ENCODE measurements at regions not wholly inside any gene's neighbourhood (a gene's known extent, or its start where the extent isn't known, plus 50 kb on each side); places are given as distances from the start of the nearest gene placed in this dataset.

DNA sequence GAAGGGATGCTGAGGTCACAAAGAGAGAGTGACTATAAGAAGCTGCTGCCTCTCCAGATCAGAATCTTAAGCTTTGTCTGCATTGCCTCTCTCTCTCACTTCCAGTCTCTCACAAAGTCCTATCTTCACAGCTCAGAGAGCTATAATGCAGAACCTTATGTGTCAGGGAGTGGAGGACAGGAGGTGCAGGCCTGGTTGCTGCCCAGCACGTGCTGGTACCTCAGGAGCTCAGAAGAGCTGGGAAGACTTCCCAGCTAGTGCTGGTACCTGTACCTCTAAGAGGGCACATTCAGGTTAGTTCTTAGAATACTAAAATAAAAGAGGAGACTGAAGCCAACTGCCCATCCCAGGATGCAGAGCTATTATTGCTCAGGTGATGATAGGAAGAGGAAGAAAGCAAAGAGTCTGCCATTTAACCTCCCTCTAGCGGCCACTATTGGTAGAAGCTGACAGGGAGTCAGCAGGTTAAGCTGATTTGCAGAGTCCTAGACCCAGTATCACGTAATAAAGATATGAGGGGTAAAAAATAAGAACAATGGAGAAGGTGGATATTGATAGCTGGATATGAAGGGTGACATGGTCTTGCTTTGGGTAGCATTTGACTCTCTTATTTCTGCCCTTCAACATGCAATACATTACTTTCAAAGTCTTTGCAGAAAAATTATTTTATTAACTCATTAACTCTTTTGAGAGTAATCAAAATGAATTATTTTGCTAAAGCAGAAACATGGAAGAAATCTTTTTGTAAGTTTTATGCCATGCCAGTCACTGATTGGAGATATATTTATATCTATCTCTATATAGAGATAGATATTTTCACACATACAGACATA is 138.1 kb upstream of the HMCN1 start:
- DNase-seq: peak; percentile 66
- in situ Hi-C loops (cut with HindIII; ENCODE audit: low pct_ligation_motif_present, low pct_unique_long_range_greater_than_20kb, low sequenced_read_pairs): no loop called here

DNA sequence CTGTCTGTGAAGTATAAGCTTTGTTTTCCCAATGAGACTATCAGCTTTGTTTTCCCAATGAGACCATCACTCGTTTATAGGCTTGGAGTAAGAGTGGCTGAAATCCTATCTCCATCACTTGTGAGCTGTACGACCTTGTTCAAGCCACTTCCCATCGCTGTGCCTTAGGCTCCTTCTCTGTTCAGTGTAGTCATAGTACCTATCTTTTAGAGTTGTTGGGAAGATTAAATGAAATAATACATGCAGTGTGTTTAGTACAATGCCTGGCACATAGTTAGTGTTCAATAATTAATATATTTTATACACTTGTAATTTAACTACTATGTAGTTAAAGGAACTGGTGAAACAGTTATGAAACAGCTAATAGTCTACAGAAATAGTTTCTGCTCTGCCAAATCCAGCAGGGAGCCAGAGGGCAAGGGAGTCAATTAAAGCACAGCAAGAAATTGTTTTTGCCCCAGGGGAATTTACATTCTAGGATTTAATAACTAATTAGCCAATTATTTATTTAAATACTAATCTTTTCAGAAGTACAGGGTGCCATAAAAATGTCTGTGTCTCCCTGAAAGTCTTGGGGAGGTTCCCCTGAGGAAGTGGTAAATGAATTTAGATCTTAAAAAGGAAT is 139.3 kb upstream of the HMCN1 start:
- no peak for DNase-seq
- in situ Hi-C loops (cut with HindIII; ENCODE audit: low pct_ligation_motif_present, low pct_unique_long_range_greater_than_20kb, low sequenced_read_pairs): no loop called here

DNA sequence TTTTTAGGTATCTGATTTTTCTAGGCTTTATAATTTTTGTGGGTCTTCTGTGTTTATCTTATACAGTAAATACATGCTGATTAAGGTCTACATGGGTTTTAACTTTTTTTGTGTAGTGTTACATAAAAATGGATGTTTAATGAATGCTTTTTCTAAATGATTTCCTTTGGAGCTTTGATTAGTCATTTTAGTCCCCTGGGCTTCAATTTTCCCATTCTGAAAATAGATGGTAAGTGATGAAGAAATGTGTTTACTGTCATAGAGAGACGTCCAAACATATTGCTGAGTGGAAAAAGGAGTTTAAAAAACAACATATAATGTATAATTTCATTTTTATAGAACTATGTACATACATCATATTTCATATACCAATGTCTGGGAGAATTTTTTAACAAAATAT is 140.9 kb upstream of the HMCN1 start:
- DNase-seq: no peak
- in situ Hi-C loops (cut with HindIII; ENCODE audit: low pct_ligation_motif_present, low pct_unique_long_range_greater_than_20kb, low sequenced_read_pairs): no loop called here

DNA sequence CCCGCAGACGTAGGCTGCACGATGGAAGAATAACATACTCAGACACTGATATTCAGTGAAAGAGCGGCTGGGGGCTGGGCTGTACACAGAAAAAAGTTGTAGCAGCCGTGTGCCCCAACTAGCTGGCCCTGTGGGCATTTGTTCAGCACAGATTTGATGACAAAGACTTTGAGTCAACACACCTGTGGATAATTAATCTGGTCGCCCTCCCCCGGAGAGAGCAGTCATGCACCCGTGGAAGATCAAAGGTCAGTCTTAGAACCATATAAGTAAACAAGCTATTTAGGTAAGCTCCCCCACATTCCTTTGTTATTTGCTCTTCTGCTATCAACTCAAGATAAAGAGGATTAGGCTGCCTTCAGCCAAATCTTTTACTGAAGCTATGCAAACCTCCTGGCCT is 148.4 kb upstream of the HMCN1 start:
- DNase-seq: no peak
- in situ Hi-C loops (cut with HindIII; ENCODE audit: low pct_ligation_motif_present, low pct_unique_long_range_greater_than_20kb, low sequenced_read_pairs): no loop called here

DNA sequence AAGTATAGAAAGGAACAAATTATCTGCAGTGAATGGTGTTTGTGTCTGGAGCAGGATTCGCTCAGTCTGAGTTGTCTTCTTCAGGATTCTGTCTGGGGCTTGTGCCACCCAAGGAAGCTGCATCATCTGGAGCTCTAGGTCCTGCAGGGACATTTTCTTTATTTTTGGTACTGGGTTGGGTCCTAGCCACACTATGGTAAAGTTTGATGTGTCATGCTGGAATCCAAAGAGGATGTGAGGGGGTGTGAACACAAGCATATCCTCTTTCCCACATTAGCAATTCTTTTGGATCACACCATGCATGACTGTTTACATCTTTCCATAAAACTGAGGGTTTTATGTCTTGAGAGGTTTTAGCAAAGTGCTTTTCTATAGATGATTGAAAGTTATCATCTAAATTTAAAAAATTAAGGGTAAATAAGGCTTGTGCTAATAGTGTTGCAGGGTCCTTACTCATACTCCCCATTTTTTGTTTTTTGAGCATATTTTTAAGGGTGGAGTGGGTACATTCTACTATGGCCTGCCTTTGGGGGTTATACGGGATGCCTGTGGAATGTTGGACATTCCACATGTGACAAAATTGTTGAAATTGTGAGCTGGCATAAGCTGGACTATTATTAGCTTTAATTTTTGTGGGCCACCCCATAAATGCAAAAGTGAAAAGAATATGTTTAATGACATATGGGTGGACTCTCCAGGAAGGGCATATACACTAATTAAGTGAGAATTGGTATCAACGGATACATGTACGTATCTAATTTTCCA is 152.0 kb upstream of the HMCN1 start:
- in situ Hi-C loops (cut with HindIII; ENCODE audit: low pct_ligation_motif_present, low pct_unique_long_range_greater_than_20kb, low sequenced_read_pairs): no loop called here
- no peak for DNase-seq

DNA sequence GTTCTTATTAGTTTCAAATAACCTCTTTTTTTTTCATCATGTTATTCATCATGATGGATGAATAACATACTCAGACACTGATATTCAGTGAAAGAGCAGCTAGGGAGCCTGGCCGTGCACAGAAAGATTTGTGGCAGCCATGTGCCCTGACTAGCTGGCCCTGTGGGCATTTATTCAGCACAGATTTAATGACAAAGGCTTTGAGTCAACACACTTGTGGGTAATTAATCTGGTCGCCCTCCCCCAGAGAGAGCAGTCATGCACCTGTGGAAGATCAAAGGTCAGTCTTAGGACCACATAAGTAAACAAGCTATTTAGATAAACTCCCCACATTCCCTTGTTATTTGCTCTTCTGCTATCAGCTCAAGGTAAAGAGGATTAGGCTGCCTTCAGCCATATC is 153.2 kb upstream of the HMCN1 start:
- in situ Hi-C loops (cut with HindIII; ENCODE audit: low pct_ligation_motif_present, low pct_unique_long_range_greater_than_20kb, low sequenced_read_pairs): no loop called here
- DNase-seq: no peak

DNA sequence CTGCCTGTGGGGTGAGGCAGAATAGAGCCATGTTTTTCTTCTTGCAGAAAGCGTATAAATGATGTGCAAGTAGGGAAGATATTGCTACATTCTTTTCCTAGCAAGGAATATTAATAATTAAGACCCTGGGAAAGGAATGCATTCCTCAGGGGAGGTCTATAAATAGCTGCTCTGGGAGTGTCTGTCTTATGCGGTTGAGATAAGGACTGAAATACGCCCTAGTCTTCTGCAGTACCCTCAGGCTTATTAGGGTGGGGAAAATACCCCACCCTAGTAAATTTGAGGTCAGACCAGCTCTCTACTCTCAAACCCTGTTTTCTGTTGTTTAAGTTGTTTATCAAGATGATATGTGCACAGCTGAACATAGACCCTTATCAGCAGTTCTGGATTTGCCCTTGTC is 155.9 kb upstream of the HMCN1 start:
- in situ Hi-C loops (cut with HindIII; ENCODE audit: low pct_ligation_motif_present, low pct_unique_long_range_greater_than_20kb, low sequenced_read_pairs): no loop called here
- DNase-seq: no peak

DNA sequence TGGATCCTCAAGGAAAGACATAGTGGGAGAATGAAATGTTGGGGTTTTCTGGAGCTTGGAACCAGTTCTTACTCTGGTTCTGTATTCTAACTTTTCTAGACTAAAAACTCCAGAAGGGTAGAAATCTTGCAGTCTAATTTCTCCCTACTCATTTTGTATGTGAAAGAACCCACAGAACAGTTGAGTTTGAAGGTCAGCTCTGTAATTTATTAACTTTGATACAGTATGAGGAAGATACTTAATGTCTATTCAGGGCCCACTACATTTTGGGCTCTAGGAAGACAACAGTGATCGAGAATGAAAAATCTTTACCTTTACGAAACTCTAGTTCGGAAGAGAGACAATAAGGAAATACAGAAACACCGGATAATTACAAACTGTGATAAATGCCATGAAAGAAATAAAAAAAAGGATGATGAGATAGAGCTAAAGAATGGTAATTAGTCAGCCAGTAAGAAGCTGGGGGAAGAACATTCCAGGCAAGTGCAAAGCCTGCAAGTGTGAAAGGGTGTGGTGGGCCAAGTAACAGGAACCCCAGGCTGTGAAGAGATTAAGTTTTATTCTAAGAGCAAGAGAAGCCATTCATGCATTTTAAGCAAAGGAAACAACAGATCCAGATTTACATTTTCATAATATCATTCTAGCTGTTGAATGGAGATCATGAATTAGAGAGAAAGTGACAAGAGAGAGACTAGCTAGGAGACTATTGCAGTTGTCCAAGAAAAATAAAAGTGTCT is 159.9 kb upstream of the HMCN1 start:
- DNase-seq: no peak
- in situ Hi-C loops (cut with HindIII; ENCODE audit: low pct_ligation_motif_present, low pct_unique_long_range_greater_than_20kb, low sequenced_read_pairs): no loop called here

DNA sequence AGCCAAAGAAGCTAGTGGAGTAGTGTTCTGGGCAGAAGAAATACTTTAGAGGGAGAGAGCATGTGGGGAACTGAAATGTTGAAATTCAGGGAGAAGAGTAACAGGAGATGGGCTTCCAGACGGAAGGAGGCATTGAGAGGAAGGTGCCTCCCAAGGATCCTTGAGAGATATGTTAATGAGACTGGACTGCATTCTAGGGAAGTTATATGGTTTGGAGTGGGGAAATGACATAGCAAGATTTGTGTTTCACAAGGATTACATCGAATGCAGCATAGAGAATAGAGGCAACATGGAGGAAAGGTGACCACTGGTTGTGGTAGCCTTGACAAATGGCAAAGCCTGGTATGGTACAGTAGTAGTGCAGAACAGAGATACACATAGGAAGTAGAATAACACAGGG is 160.5 kb upstream of the HMCN1 start:
- in situ Hi-C loops (cut with HindIII; ENCODE audit: low pct_ligation_motif_present, low pct_unique_long_range_greater_than_20kb, low sequenced_read_pairs): no loop called here
- no peak for DNase-seq

DNA sequence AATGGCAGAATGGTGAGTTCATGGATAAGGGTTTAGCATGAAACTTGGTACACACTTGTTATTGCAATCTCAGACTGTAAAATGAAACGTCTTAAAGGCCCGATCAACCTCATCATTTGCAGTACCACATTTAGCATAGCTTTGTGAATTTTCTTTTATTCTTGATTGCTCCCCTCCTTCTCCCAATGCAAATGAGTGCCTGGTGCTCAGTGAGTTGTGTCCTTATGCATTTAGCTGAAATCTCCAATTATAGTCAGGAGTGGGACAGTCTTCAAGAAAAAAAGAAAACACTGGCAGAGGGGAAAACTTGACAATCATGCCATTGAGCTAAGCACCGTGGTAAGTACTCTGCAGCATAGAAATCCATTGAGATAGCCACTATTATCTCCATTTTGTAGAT is 161.0 kb upstream of the HMCN1 start:
- DNase-seq: no peak
- in situ Hi-C loops (cut with HindIII; ENCODE audit: low pct_ligation_motif_present, low pct_unique_long_range_greater_than_20kb, low sequenced_read_pairs): no loop called here

DNA sequence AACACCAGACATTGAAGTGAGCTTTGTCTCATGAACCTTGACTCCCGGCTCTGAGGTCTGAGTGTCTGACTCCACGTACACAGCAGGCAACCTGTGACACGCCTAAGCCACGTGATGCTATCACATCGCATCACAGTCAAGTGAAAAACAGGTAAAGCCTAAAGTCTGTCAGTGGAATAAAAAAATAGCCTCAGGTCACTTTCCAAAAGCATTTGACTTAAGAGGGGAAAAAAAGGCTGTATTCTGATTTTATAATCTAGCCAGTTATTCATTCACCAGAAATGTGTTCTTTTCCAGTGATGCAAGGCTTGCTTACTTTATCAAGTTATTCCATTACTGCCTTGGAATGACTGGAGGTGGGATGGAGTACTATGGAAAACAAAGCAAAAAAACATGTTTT is 163.2 kb upstream of the HMCN1 start:
- in situ Hi-C loops (cut with HindIII; ENCODE audit: low pct_ligation_motif_present, low pct_unique_long_range_greater_than_20kb, low sequenced_read_pairs): no loop called here
- DNase-seq: no peak

DNA sequence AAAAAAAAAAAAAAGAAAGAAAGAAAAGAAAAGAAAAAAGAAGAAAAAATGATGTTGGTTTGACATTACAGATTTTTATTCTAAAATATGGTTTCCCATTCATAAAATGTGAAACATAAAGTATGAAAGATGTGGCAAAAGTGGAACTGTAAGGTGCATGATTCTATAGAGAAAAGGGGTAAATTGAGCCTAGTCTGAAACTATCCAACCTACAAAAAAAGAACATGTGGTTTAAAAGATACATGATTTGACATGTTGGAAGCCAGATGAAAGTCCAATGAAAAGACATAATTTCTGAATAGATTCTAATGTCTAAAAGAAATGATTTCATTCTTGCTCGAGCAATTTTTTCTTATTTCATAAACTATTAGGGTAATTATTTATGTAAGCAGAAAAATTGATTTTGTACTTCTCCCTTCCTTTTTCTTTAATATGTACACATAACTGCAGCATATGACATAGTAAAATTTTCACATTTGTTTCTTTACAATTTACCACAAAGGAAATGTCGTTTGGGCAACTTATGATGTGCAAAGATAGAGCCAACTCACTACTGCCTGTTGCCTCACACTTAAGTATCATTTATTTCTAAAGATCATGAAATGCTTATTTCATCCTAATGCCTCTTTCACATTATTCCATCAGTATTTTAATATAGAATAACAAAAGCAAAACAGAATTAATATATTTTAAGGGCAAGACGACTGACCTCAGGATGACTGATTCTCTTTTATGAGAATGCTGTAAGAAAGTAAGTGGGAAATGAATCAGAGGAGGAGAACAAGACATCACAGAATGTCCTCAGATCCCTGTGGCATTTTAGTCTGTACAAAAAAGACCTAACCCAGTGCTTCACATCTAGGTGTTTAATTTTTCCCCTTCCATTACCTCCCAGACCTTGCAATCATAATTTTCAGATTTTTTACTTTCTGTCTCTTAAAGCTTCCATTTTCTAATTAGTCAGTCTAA is 165.8 kb upstream of the HMCN1 start:
- no peak for DNase-seq
- in situ Hi-C loops (cut with HindIII; ENCODE audit: low pct_ligation_motif_present, low pct_unique_long_range_greater_than_20kb, low sequenced_read_pairs): no loop called here

DNA sequence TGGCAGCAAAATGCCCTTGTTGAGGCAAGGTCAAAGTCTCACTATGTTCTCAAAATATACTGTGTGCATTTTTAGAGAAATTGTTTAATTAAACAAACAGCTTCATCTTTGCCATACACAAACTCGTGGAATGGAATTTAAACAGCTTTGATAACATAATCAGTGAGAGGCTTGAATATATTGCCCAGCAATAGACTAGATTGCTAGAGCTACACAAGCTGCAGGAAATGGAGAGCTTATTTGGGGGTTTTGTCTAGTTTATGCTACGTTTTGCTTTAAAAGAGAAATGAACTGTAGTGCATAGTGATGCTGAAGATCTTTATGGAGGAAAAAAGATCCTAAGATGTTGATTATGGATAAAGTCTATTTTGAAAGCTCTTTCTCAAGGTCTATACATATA is 166.8 kb upstream of the HMCN1 start:
- no peak for DNase-seq
- in situ Hi-C loops (cut with HindIII; ENCODE audit: low pct_ligation_motif_present, low pct_unique_long_range_greater_than_20kb, low sequenced_read_pairs): no loop called here

DNA sequence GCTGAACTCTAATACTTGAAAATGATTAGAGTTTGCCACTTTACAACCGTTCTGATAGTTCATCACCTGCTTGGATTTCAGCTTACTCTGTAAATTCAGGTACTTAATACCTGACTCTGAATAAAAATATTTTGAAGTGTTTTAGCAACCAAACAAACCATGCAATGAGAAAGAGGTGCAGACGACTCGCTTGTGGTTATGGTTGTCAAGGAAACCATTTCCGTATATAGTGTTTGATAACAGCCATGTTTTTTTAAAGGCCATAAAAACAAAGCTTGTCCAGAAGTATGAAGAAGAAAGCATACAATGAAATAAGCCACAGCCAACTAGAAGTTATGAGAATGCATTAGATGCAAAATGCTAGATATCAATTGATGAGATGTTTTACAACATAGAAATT is 167.2 kb upstream of the HMCN1 start:
- peak; percentile 18 for DNase-seq

DNA sequence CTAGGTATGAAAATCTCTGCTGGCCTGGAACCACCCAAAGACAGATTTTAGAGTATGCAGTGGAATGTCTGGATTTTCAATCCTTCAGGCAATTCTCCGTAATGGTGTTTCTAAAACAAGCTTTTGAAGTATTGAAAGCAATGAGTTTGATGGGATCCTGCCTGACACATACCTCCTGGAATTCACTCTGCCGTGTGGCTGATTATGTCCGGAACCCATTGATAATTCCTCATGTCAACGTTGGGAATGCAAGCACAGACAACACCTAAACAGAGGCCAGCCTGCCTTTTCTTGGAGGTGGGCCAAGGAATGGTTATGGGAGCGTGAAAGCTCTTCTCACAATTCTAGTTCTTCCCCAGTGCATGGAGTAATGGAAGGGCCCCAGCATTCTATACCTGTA is 168.9 kb upstream of the HMCN1 start:
- in situ Hi-C loops (cut with HindIII; ENCODE audit: low pct_ligation_motif_present, low pct_unique_long_range_greater_than_20kb, low sequenced_read_pairs): no loop called here
- no peak for DNase-seq

More for the DNA sequence above, 167.2 kb upstream of the HMCN1 start:
- in situ Hi-C loops (cut with HindIII; ENCODE audit: low pct_ligation_motif_present, low pct_unique_long_range_greater_than_20kb, low sequenced_read_pairs): no loop called here

DNA sequence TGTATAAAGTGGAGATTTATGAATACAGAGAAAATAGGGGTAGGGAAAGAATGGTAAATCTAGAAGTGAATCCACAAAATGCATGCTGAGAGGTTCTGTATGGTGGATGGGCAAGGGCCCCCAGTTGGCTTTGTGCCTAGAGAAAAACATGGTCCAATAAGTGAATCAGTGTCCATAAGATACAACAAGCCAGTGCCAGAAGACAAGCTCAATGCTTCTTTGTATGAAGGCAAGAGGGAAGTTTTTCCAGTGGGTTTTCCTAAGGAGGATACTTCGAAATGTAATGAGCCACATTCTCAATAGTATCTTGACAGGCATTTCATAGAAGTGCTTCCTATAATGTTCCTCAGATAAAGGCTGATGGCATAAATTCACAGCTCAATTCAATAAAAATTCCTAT is 169.4 kb upstream of the HMCN1 start:
- no peak for DNase-seq
- in situ Hi-C loops (cut with HindIII; ENCODE audit: low pct_ligation_motif_present, low pct_unique_long_range_greater_than_20kb, low sequenced_read_pairs): no loop called here

DNA sequence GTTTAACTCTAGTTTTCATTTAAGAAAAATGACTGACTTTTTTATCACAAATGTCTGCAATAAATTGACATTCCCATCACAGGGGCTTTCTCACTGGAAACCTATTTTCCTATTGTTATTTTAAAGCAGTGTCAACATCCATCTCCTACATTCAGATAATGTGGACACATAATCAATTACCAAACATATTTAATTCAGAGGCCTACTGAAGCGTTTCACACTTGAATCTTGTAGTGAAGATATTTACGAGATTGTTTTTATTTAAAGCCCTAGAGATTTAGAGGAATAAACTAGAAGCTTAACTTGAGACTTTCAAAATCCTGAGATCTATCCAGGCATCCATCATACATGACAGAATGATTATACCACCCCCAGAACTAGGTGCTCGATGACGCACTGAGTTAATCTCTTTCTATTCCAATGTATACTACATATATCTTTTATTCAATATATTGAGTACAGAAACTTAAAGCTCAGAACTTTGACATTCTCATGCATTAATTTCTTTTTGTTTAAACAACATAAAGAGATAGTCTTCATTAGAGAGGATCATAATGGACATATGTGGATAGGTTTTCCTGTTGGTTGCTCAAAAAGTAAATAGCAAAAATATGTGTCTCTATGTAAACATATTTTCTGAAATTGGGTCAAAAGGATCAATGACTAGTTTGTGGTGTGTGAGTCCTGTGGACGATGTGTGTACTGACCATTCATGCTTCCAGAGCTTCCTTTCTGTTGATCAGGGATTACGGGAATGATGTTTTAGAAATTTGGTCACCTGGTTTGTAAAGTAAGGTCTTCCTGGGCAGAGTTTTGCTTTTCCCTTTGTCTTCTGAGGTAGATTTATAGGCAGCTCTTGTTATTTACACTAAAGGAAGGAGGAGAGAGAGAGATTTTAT is 171.5 kb upstream of the HMCN1 start:
- in situ Hi-C loops (cut with HindIII; ENCODE audit: low pct_ligation_motif_present, low pct_unique_long_range_greater_than_20kb, low sequenced_read_pairs): no loop called here
- DNase-seq: no peak
